IPS-18c (cell line): ENCODE measurements at regions not wholly inside any gene's neighbourhood (a gene's known extent, or its start where the extent isn't known, plus 50 kb on each side); places are given as distances from the start of the nearest gene placed in this dataset.
"Not testable (repeated sequence)": the region's sequence is repeated elsewhere in the genome, so short reads cannot be mapped to it uniquely, and the experiment has no call there.

Source experiments
- H3K4me3 ChIP-seq: 2 replicates; pipeline ENCODE4 v1.7.0; 2013; ENCODE audit warnings: low read depth, mild to moderate bottlenecking, low read length, moderate library complexity; ENCODE audit not compliant: insufficient read depth
- H3K9me3 ChIP-seq: one replicate; pipeline ENCODE4 v1.6.1; 2013; ENCODE audit warnings: mild to moderate bottlenecking, low read length, moderate library complexity; ENCODE audit not compliant: control insufficient read depth, insufficient read depth

DNA sequence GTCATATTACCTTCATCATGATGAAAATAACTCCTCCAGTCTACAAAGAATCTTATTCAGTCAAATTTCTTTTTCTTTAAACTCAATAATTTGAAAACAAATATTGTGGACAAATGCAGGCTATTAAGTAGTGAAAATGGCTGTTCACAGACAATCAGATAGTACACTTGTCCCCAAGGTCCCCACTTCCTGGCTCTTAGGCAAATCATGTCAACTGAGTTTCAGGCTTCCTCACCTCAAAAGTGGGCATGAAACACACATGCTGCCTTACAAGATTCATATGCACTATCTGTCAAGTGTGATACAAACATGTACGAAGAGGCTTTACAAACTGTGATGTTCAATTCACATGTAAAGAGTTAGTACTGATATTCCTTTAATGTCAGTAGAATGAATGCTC lies 385.2 kb upstream of the SEMA6A start:
- Histone ChIP-seq H3K4me3 (no peak overlapping the region), H3K9me3 (no peaks in the 10 kb centered on the region)

- H3K9me3 ChIP-seq = no peaks in the 10 kb centered on the region
These were observed 378.8 kb upstream of the SEMA6A start for GRCh38 chr5:116953251-116953930.

DNA sequence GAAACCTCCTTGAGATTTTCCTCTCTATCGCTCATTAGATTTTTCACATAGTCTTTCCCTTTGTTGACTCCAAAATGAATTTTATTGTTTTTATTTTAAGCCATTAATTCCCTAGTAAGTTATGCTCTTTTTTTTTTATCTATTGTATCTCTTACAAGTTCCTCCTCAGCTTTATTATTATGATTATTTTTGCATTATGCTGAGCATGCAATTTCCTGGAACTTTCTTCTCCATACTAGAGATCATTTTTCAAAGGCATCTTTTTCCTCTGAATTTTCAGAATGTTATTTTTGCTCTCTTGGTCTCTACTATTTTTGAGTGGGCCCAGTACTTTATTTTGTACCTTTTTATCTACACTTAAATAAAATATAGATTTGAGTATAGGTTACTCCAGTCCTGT lies 376.6 kb upstream of the SEMA6A start:
- Histone ChIP-seq H3K9me3 (no peaks in the 10 kb centered on the region), H3K4me3 (no peak overlapping the region)

More at GRCh38 chr5:116953251-116953930, 378.8 kb upstream of the SEMA6A start:
- no peak overlapping the region for H3K4me3 ChIP-seq

GRCh38 chr5:116947691-116948528 lies 373.3 kb upstream of the SEMA6A start:
- H3K9me3 ChIP-seq = no peaks in the 10 kb centered on the region
- no peak overlapping the region for H3K4me3 ChIP-seq

DNA sequence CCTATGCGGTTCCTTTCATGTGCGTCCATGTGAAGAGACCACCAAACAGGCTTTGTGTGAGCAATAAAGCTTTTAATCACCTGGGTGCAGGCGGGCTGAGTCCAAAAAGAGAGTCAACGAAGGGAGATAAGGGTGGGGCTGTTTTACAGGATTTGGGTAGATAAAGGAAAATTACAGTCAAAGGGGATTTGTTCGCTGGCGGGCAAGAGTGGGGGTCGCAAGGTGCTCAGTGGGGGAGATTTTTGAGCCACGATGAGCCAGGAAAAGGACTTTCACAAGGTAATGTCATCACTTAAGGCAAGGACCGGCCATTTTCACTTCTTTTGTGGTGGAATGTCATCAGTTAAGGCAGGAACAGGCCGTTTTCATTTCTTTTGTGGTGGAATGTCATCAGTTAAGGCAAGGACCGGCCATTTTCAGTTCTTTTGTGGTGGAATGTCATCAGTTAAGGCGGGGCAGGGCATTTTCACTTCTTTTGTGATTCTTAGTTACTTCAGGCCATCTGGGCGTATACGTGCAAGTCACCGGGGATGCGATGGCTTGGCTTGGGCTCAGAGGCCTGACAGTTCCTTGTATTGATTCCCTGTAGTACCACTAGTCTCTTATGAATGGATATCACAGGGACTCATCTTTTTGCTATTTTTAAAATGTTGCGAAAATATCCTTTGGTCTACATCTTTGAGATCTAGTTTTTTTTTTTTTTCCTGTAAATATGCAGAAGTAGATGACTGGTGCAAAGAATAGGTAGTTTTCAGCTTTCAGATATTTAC lies 371.2 kb upstream of the SEMA6A start:
- not testable (repeated sequence) for H3K9me3 ChIP-seq, H3K4me3 ChIP-seq

DNA sequence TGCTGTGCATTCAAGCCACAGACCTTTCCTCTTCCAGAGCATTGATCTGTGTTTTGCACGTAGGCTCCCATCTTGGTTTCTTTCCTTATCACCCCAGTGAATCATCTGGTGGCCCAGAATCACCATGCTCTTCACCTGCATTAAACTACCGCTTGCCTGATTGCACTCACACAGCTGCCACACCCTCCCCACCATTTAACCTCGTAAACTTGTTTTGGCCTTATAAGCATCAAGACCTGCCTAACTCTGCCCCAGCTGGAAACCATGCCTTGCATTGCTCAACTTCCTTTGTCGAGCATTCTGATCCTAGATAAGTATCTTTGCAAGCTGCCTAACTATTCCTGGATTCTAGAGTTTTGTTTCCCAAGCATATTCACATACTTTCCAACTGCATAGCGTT lies 369.6 kb upstream of the SEMA6A start:
- no peaks in the 10 kb centered on the region for H3K9me3 ChIP-seq
- H3K4me3 ChIP-seq = no peak overlapping the region

DNA sequence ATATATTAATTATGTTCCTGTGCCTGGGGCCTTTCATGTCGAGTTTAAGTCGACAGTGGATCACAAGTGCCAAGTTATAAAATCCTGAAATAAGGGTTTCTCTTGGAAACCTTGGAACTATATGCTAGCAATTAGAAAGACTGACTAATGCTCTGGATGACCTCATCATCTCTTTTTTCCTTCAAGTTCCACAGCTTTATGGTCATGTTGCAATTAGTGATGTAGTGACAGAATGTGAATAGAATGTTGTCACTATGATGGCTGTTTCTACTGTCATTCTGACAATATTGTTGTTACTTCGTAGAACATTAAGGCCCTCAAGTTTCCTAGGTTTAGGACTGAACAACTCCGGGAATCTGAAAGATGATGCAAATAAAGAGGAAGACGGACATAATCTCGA lies 368.0 kb upstream of the SEMA6A start:
- H3K4me3 ChIP-seq = no peak overlapping the region
- no peaks in the 10 kb centered on the region for H3K9me3 ChIP-seq

GRCh38 chr5:116939641-116940040 lies 365.0 kb upstream of the SEMA6A start:
- Histone ChIP-seq H3K4me3 (no peak overlapping the region), H3K9me3 (no peaks in the 10 kb centered on the region)

- no peak overlapping the region for H3K4me3 ChIP-seq
- no peaks in the 10 kb centered on the region for H3K9me3 ChIP-seq
These were observed 363.9 kb upstream of the SEMA6A start for GRCh38 chr5:116938488-116938887.

DNA sequence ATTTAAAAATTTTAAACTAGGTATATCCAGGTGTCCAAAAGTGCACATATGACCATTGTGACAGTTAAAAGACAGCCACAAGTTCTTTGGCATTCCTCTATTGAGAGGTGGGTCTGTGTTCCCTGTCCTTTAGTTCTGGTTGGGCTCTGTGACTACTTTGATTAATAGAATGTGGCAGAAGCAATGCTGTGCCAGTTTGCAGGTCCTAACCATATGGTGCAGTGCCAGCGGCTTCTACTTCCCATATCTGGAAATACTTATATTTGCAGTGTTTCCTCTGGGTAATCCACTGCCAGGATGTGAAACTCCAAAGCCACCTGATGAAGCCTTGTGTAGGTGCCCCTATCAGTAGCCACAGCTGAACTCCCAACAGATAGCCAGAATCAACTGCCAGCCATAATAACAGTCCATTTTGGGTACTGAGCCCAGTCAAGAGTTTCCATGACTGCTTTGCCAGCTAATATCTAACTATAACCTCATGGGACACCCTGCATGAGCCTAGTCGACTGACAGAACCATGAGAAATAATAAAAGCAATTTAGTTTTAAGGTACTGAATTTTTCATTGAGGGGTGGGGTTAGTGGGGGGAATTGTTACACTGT lies 361.0 kb upstream of the SEMA6A start:
- Histone ChIP-seq H3K4me3 (no peak overlapping the region), H3K9me3 (no peaks in the 10 kb centered on the region)

DNA sequence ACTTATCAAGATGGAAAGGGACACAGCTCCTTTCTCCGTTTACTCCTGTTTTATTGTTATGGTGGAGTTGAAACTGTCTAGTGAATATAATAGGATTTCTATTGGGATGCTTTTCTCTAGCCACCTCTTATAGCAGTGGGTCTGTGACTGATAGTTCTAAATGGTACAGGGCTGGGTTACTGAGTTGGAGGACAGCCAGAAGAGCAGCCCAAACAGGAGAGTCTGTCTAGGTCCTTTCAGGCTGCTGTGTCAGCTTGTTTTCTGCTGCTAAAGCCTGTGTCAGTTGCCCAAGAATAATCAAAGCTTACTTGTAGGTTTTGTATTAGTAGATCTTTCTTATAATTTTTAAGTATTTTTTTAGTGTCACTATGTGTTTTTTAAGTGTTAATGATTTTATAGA lies 356.0 kb upstream of the SEMA6A start:
- H3K9me3 ChIP-seq = no peaks in the 10 kb centered on the region
- no peak overlapping the region for H3K4me3 ChIP-seq

DNA sequence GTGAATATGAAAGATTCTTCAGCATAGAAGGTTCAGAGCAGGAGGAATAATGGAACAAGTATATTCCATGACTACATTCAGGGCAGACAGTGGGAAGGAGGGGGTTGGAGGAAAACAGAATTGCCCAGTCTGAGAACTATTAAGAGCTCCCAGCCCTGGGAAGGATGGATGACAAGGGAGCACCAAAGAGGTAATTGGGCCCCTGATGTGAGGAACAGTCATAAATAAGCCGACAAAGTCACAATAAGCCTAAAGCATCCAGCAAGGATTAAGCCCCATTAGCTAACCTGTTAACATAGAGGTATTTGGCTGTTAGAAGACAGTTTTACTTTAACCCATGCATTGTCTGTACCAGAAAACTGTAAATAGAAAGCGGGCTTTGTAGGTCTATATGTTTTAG lies 348.7 kb upstream of the SEMA6A start:
- Histone ChIP-seq H3K4me3 (no peak overlapping the region), H3K9me3 (no peaks in the 10 kb centered on the region)

- Histone ChIP-seq H3K9me3 (no peaks in the 10 kb centered on the region), H3K4me3 (no peak overlapping the region)
These were observed 347.9 kb upstream of the SEMA6A start for GRCh38 chr5:116922532-116922931.

DNA sequence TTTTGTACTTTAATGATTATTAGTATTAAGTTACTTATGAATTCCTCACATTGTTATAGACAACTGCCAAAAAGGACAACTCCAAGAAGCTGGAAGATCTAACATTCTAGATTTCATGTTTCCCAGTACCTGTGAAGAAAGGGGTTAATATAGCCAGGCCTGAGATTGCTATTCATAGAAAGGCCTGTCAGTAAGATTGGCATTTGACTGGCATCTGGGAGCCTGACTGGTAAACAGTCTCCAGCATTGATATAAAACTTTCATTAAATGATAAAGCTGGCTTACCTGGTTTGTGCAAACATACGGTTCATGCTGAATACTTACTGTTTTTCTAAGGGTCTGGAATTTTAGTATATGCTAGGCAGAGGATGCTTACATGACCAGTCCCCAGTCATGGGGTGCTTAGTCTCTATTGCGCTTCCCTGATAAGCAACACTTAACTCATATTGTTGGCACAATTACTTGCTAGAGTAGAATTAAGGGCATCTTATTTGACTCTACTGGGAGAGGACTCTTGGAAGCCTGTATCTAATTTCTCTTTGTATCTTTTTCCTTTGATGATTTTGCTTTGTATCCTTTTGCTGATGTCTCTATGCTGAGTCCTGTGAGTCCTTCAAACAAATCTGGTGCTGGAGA lies 340.4 kb upstream of the SEMA6A start:
- Histone ChIP-seq H3K4me3 (no peak overlapping the region), H3K9me3 (no peaks in the 10 kb centered on the region)

DNA sequence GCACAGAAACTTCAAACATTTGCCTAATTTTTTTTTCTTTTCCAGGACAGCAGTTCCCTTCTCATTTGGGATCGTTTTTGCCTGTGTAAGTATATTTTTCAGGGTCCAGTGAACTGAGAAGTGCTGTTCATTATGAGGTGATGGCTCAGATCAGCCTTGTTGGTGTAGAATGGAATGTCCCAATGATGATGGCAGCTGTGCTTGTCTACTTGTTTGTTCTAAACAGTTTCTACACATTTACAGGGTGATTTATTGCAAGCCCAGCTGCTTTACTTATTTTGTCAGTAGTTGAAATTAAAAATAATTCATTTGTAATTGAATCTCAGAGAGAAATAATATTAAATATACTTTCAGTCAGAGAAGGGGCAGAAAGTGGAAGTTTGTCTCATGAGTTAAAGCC lies 337.6 kb upstream of the SEMA6A start:
- Histone ChIP-seq H3K4me3 (no peak overlapping the region), H3K9me3 (no peaks in the 10 kb centered on the region)

DNA sequence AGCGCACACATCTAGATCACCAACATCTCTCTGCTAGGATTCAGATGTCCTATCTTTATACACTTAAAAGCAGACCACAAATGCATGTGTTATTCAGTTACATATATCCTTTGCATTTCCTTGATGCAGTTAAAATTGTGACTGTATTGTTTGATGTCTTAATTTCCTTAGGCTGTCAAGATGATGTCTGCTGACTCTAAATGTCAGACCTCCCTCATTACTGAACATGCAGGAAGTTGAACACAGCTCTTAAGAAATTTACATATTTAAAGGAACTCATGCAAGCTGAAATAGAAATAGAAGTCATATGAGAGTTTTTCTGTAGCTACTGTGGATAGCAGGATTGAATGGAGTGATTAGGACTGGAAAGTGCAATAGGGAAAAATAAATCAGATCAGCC lies 336.5 kb upstream of the SEMA6A start:
- Histone ChIP-seq H3K9me3 (no peaks in the 10 kb centered on the region), H3K4me3 (no peak overlapping the region)

- no peaks in the 10 kb centered on the region for H3K9me3 ChIP-seq
- no peak overlapping the region for H3K4me3 ChIP-seq
These were observed 333.9 kb upstream of the SEMA6A start for GRCh38 chr5:116908537-116908936.
